BJ (cell line): ENCODE measurements at regions not wholly inside any gene's neighbourhood (a gene's known extent, or its start where the extent isn't known, plus 50 kb on each side); places are given as distances from the start of the nearest gene placed in this dataset.

ENCODE experiments used
- CTCF ChIA-PET: fragments of 350-600 bp; formaldehyde crosslinking; extraction: SDS; loops from one replicate; lab custom pipeline; 2021; ENCODE audit warnings: antibody characterized with exemption, inconsistent platforms; lab: Yijun Ruan, JAX
- POLR2A ChIA-PET: fragments of 300-600 bp; sonication (Branson Sonifier 250); formaldehyde crosslinking; extraction: SDS; loops from one replicate; lab custom pipeline; 2021; ENCODE audit warnings: antibody characterized with exemption; lab: Charles Lee
- DNase-seq: peaks from one replicate; pipeline ENCODE4 v3.0.0-alpha.2; 2011; ENCODE audit warnings: low read depth
- H3K27me3 ChIP-seq: 2 replicates; pipeline ENCODE4 v1.6.0; 2011; ENCODE audit warnings: low read length; ENCODE audit not compliant: control insufficient read depth, insufficient read depth
- H3K36me3 ChIP-seq: 2 replicates; pipeline ENCODE4 v1.5.1; 2011; ENCODE audit warnings: low read length; ENCODE audit not compliant: control insufficient read depth, insufficient read depth
- H3K4me3 ChIP-seq: 2 replicates; pipeline ENCODE4 v1.5.1; 2011; ENCODE audit warnings: low read depth, mild to moderate bottlenecking, control low read depth, low read length
- TF ChIP-seq, protein P1 (sequence below): IDR thresholded peaks from 2 replicates; pipeline ENCODE4 v1.5.1; 2011; ENCODE audit warnings: low read depth, mild to moderate bottlenecking, control low read depth, inconsistent platforms, low read length, moderate library complexity; ENCODE audit not compliant: insufficient read depth

DNA sequence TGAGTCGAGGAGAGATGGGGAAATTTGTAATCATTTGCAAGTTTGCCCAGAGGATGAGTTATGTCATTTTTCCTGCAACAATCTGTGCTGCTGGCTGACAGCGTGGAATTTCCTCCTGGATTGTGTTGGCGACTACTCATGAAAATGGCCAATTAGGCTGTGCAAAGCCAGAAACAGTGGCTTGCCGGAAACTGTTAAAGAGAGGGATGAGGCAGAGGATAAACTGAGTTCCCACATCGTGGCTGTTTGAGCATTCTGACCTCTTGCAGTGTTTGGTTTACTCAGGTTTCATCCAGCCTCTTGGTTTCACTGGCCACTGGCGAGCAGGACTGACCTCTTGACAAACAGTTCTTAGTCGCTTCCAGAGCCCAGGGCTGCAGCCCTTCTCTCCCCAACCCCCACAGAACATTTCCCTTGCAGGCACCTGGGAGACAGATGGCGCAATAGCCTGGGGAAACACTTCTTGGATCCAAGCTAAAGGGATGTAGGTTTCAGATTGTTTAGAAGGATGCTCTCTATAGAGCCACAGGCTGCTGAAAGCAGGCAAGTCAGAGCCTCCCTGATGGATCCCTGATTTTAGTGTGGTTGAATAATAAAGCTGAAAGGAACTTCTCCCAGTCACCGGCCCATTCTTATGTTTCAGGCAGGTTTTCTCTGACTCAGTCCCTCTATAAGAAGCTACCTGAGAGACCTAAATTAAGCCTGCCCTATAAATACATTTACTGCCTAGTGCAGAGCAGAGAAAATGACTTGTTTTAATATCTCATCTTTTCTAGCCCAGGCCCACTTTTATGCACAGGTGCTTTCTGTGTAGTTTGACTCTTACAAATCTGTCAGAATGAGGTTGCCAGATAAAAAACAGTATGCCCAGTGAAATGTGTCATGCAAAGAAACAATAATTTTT lies 92.8 kb upstream of the UBE2E1 start:
- no peaks in the 10 kb centered on the region for H3K36me3 ChIP-seq
- H3K4me3 ChIP-seq = no peak overlapping the region
- H3K27me3 ChIP-seq = no peaks in the 10 kb centered on the region
- CTCF ChIA-PET = no interaction called here
- DNase-seq = peak; percentile 77
- TF ChIP-seq, protein P1, sequence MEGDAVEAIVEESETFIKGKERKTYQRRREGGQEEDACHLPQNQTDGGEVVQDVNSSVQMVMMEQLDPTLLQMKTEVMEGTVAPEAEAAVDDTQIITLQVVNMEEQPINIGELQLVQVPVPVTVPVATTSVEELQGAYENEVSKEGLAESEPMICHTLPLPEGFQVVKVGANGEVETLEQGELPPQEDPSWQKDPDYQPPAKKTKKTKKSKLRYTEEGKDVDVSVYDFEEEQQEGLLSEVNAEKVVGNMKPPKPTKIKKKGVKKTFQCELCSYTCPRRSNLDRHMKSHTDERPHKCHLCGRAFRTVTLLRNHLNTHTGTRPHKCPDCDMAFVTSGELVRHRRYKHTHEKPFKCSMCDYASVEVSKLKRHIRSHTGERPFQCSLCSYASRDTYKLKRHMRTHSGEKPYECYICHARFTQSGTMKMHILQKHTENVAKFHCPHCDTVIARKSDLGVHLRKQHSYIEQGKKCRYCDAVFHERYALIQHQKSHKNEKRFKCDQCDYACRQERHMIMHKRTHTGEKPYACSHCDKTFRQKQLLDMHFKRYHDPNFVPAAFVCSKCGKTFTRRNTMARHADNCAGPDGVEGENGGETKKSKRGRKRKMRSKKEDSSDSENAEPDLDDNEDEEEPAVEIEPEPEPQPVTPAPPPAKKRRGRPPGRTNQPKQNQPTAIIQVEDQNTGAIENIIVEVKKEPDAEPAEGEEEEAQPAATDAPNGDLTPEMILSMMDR = no peak
- POLR2A ChIA-PET = interaction anchor here (0.5 kb wide), 1 partner anchor 165 kb away, joined by 5 read pairs; no protein-coding TSS in a partner anchor

DNA sequence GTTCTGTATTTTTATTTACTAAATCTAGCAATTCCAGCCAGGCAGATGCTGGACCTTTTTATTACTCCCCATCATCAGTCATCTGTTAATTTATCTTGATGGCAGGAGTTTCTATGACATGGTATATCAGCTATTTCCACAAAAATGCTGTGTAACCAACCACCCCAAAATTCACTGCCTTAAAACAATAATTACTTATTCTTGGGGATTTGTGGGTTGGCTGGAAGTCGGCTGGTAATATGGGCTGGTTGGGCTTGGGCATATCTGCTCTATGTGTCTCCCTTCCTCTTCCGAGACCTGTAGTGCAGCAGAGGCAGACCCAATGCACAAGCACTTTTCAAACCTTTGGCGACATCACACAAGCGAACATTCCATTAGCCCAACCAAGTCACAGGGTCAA lies 92.1 kb upstream of the UBE2E1 start:
- H3K36me3 ChIP-seq = no peaks in the 10 kb centered on the region
- CTCF ChIA-PET = no interaction called here

GRCh38 chr3:23720059-23720458 lies 85.7 kb upstream of the UBE2E1 start:
- CTCF ChIA-PET = no interaction called here
- TF ChIP-seq, protein P1 = no peak

More for the DNA sequence above, 92.1 kb upstream of the UBE2E1 start:
- TF ChIP-seq, protein P1 = no peak
- POLR2A ChIA-PET = no interaction called here
- DNase-seq = no peak
- Histone ChIP-seq H3K4me3 (no peak overlapping the region), H3K27me3 (no peaks in the 10 kb centered on the region)

GRCh38 chr3:23720885-23721284 lies 84.9 kb upstream of the UBE2E1 start:
- no peak for DNase-seq
- no peak overlapping the region for H3K4me3 ChIP-seq
- H3K27me3 ChIP-seq = no peaks in the 10 kb centered on the region
- ChIA-PET POLR2A (no interaction called here), CTCF (no interaction called here)
- TF ChIP-seq, protein P1 = no peak
- H3K36me3 ChIP-seq = no peaks in the 10 kb centered on the region

More at GRCh38 chr3:23720059-23720458, 85.7 kb upstream of the UBE2E1 start:
- Histone ChIP-seq H3K4me3 (no peak overlapping the region), H3K27me3 (no peaks in the 10 kb centered on the region), H3K36me3 (no peaks in the 10 kb centered on the region)
- DNase-seq = no peak
- POLR2A ChIA-PET = no interaction called here

DNA sequence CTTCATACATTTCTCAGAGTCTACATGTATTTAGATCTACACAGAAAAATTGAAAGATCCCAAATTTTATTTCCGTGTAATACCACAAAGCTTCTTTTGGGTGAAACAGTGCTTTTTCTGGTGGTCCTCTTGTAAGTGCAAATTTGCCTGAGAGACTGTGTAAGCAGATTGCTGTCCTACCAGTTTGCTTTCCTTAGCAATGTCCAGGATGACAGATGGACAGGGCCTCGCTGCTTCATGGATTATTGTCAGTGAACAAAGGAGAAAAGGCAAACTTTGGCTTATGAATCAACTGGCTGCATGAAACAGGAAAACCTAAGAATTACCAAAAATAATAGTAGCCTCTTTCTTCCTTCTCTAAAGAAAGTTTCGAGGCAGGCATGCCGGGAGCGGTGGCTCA lies 82.6 kb upstream of the UBE2E1 start:
- TF ChIP-seq, protein P1 = no peak
- Histone ChIP-seq H3K4me3 (no peak overlapping the region), H3K27me3 (no peaks in the 10 kb centered on the region), H3K36me3 (no peaks in the 10 kb centered on the region)
- no peak for DNase-seq
- POLR2A ChIA-PET = no interaction called here
- CTCF ChIA-PET = no interaction called here
